ENCODE measurements at regions not wholly inside any gene's neighbourhood (a gene's known extent, or its start where the extent isn't known, plus 50 kb on each side); places are given as distances from the start of the nearest gene placed in this dataset.

GRCh38 chr9:107562798-107563197, 73.2 kb upstream of the KLF4 start:
- peaks cover 6% of the 10 kb centered on the region for H3K4me1 ChIP-seq (ENCODE audit: low read depth, poor library complexity, severe bottlenecking)
- H3K4me2 ChIP-seq = no peak overlapping the region
- H3K27ac ChIP-seq = no peak overlapping the region
- no peak for TF ChIP-seq CTCF (conservative IDR thresholded peaks at IDR 0.05; ENCODE audit: low read depth, low read length)
- no peaks in the 10 kb centered on the region for H3K79me2 ChIP-seq (ENCODE audit: insufficient read depth, low read depth)
- H3K4me3 ChIP-seq (IDR thresholded peaks at IDR 0.05; ENCODE audit: insufficient read depth, low read depth, low read length) = no peak overlapping the region
- no peak overlapping the region for H3K9ac ChIP-seq
- no peaks in the 10 kb centered on the region for H3K27me3 ChIP-seq (ENCODE audit: insufficient read depth, low read depth)
- H3K36me3 ChIP-seq (ENCODE audit: insufficient read depth) = no peaks in the 10 kb centered on the region
- no peaks in the 10 kb centered on the region for H4K20me1 ChIP-seq (ENCODE audit: insufficient read depth)
- H2AFZ ChIP-seq (ENCODE audit: low read depth) = no peak overlapping the region

GRCh38 chr9:107559494-107560086, 70.0 kb upstream of the KLF4 start:
- H3K27me3 ChIP-seq (ENCODE audit: insufficient read depth, low read depth) = no peaks in the 10 kb centered on the region
- TF ChIP-seq CTCF (conservative IDR thresholded peaks at IDR 0.05; ENCODE audit: low read depth, low read length) = no peak
- no peak overlapping the region for H3K27ac ChIP-seq
- H3K36me3 ChIP-seq (ENCODE audit: insufficient read depth) = no peaks in the 10 kb centered on the region
- H4K20me1 ChIP-seq (ENCODE audit: insufficient read depth) = no peaks in the 10 kb centered on the region
- no peak overlapping the region for H3K9ac ChIP-seq
- H3K4me3 ChIP-seq (IDR thresholded peaks at IDR 0.05; ENCODE audit: insufficient read depth, low read depth, low read length) = no peak overlapping the region
- H3K4me1 ChIP-seq (ENCODE audit: low read depth, poor library complexity, severe bottlenecking) = no peaks in the 10 kb centered on the region
- no peak overlapping the region for H2AFZ ChIP-seq (ENCODE audit: low read depth)
- no peak overlapping the region for H3K4me2 ChIP-seq
- H3K79me2 ChIP-seq (ENCODE audit: insufficient read depth, low read depth) = no peaks in the 10 kb centered on the region

GRCh38 chr9:107557236-107557990, 67.8 kb upstream of the KLF4 start:
- Histone ChIP-seq H3K4me1 (ENCODE audit: low read depth, poor library complexity, severe bottlenecking) (no peaks in the 10 kb centered on the region), H3K27me3 (ENCODE audit: insufficient read depth, low read depth) (no peaks in the 10 kb centered on the region), H4K20me1 (ENCODE audit: insufficient read depth) (no peaks in the 10 kb centered on the region), H3K4me2 (no peak overlapping the region), H3K27ac (no peak overlapping the region), H3K36me3 (ENCODE audit: insufficient read depth) (no peaks in the 10 kb centered on the region), H3K79me2 (ENCODE audit: insufficient read depth, low read depth) (no peaks in the 10 kb centered on the region), H2AFZ (ENCODE audit: low read depth) (no peak overlapping the region), H3K9ac (no peak overlapping the region), H3K4me3 (IDR thresholded peaks at IDR 0.05; ENCODE audit: insufficient read depth, low read depth, low read length) (no peak overlapping the region)
- no peak for TF ChIP-seq CTCF (conservative IDR thresholded peaks at IDR 0.05; ENCODE audit: low read depth, low read length)

GRCh38 chr9:107554636-107555035, 65.1 kb upstream of the KLF4 start:
- no peak overlapping the region for H2AFZ ChIP-seq (ENCODE audit: low read depth)
- no peaks in the 10 kb centered on the region for H3K79me2 ChIP-seq (ENCODE audit: insufficient read depth, low read depth)
- no peaks in the 10 kb centered on the region for H3K27me3 ChIP-seq (ENCODE audit: insufficient read depth, low read depth)
- no peaks in the 10 kb centered on the region for H4K20me1 ChIP-seq (ENCODE audit: insufficient read depth)
- H3K36me3 ChIP-seq (ENCODE audit: insufficient read depth) = no peaks in the 10 kb centered on the region
- TF ChIP-seq CTCF (conservative IDR thresholded peaks at IDR 0.05; ENCODE audit: low read depth, low read length) = no peak
- H3K27ac ChIP-seq = no peak overlapping the region
- no peak overlapping the region for H3K4me2 ChIP-seq
- H3K9ac ChIP-seq = no peak overlapping the region
- H3K4me3 ChIP-seq (IDR thresholded peaks at IDR 0.05; ENCODE audit: insufficient read depth, low read depth, low read length) = no peak overlapping the region
- no peaks in the 10 kb centered on the region for H3K4me1 ChIP-seq (ENCODE audit: low read depth, poor library complexity, severe bottlenecking)

Data from KMS-11 (cell line).